ENCODE measurements at regions not wholly inside any gene's neighbourhood (a gene's known extent, or its start where the extent isn't known, plus 50 kb on each side); places are given as distances from the start of the nearest gene placed in this dataset.

DNA sequence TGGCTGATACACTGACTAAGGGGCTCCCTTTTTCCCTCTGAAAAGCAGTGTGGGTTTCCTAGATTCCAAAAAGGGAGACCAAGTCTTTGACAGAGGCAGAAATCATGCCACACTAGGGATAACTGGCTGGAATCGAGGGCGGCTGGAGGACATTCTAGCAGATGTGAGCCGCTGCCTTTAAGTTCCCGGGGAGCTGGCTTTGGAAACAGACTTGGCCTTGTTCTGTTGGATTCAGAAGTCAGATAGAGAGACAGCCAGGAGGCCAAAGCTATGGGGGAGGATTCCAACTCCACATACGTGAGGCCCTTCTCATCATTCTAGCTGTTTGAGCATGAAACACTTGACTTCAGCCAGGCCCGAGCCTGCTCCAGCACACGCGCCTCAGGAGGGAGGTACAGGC is 109.9 kb upstream of the FOXC1 start:
- Histone ChIP-seq H4K20me1 (ENCODE audit: insufficient read depth, poor library complexity, severe bottlenecking) (no peaks in the 10 kb centered on the region), H3K4me2 (no peak overlapping the region), H3K4me3 (no peak overlapping the region), H3K4me1 (ENCODE audit: insufficient read depth) (peaks cover 5% of the 10 kb centered on the region), H3K9me3 (ENCODE audit: low read depth) (no peaks in the 10 kb centered on the region), H2AFZ (no peak overlapping the region), H3K27ac (no peak overlapping the region), H3K27me3 (peaks cover 4% of the 10 kb centered on the region), H3K36me3 (replicated peaks; ENCODE audit: insufficient read depth, low read depth) (no peaks in the 10 kb centered on the region), H3K79me2 (no peaks in the 10 kb centered on the region), H3K9me2 (replicated peaks; ENCODE audit: insufficient read depth) (no peaks in the 10 kb centered on the region)
- DNase-seq (ENCODE audit: low spot score), result no peak
- 81% methylated on average over 8 of the region's 8 CpGs for WGBS (ENCODE audit: low lambda C conversion rate, missing lambda C conversion rate)
- no peak for TF ChIP-seq EZH2 (IDR thresholded peaks at IDR 0.05; ENCODE audit: borderline replicate concordance)
- no peak for TF ChIP-seq CTCF (IDR thresholded peaks at IDR 0.05; ENCODE audit: poor library complexity)

GRCh38 chr6:1500913-1501312 is 108.8 kb upstream of the FOXC1 start:
- Histone ChIP-seq H3K27ac (no peak overlapping the region), H3K27me3 (peaks cover 14% of the 10 kb centered on the region), H2AFZ (no peak overlapping the region), H3K36me3 (replicated peaks; ENCODE audit: insufficient read depth, low read depth) (no peaks in the 10 kb centered on the region), H3K4me3 (no peak overlapping the region), H3K4me2 (no peak overlapping the region), H3K9me2 (replicated peaks; ENCODE audit: insufficient read depth) (no peaks in the 10 kb centered on the region), H4K20me1 (ENCODE audit: insufficient read depth, poor library complexity, severe bottlenecking) (no peaks in the 10 kb centered on the region), H3K79me2 (no peaks in the 10 kb centered on the region), H3K9me3 (ENCODE audit: low read depth) (no peaks in the 10 kb centered on the region), H3K4me1 (ENCODE audit: insufficient read depth) (peaks cover 5% of the 10 kb centered on the region)
- DNase-seq (ENCODE audit: low spot score), result no peak
- 75% methylated on average over 10 of the region's 11 CpGs for WGBS (ENCODE audit: low lambda C conversion rate, missing lambda C conversion rate)
- TF ChIP-seq CTCF (IDR thresholded peaks at IDR 0.05; ENCODE audit: poor library complexity), result no peak
- TF ChIP-seq EZH2phosphoT487 (IDR thresholded peaks at IDR 0.05; ENCODE audit: low read depth, severe bottlenecking, unreplicated experiment), result no peak
- TF ChIP-seq EZH2 (IDR thresholded peaks at IDR 0.05; ENCODE audit: borderline replicate concordance), result no peak

DNA sequence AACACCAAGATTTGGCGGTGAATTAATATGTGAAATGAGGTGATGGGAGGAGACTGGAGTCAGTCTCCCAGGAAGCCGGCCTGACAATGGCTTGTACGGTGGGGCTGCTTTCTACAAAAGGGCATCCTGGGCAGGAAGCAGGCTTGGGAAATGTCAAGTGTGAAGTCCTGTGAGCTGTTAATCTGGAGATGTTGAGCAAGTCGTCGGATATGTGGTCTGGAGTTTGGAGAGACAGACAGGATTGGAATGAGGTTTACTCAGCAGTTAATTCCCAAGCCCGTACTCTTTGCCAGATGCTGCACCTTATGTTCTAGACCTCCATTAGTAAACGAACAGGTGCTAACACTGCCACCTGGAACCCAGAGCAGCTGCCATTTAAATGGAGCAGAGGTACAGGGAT is 107.7 kb upstream of the FOXC1 start:
- Histone ChIP-seq H3K9me3 (ENCODE audit: low read depth) (no peaks in the 10 kb centered on the region), H3K79me2 (no peaks in the 10 kb centered on the region), H3K27ac (no peak overlapping the region), H3K4me2 (no peak overlapping the region), H3K4me1 (ENCODE audit: insufficient read depth) (peaks cover 5% of the 10 kb centered on the region), H2AFZ (no peak overlapping the region), H4K20me1 (ENCODE audit: insufficient read depth, poor library complexity, severe bottlenecking) (no peaks in the 10 kb centered on the region), H3K36me3 (replicated peaks; ENCODE audit: insufficient read depth, low read depth) (no peaks in the 10 kb centered on the region), H3K27me3 (peaks cover 14% of the 10 kb centered on the region), H3K4me3 (no peak overlapping the region), H3K9me2 (replicated peaks; ENCODE audit: insufficient read depth) (no peaks in the 10 kb centered on the region)
- TF ChIP-seq EZH2 (IDR thresholded peaks at IDR 0.05; ENCODE audit: borderline replicate concordance) (no peak), EZH2phosphoT487 (IDR thresholded peaks at IDR 0.05; ENCODE audit: low read depth, severe bottlenecking, unreplicated experiment) (no peak), CTCF (IDR thresholded peaks at IDR 0.05; ENCODE audit: poor library complexity) (no peak)
- DNase-seq (ENCODE audit: low spot score), result no peak
- WGBS (ENCODE audit: low lambda C conversion rate, missing lambda C conversion rate), result 66% methylated on average over 7 of the region's 7 CpGs

GRCh38 chr6:1503811-1504210 is 105.9 kb upstream of the FOXC1 start:
- no peak for TF ChIP-seq EZH2 (IDR thresholded peaks at IDR 0.05; ENCODE audit: borderline replicate concordance)
- no peak for TF ChIP-seq CTCF (IDR thresholded peaks at IDR 0.05; ENCODE audit: poor library complexity)
- TF ChIP-seq EZH2phosphoT487 (IDR thresholded peaks at IDR 0.05; ENCODE audit: low read depth, severe bottlenecking, unreplicated experiment), result no peak
- H3K27ac ChIP-seq, result no peak overlapping the region
- H3K79me2 ChIP-seq, result no peaks in the 10 kb centered on the region
- WGBS (ENCODE audit: low lambda C conversion rate, missing lambda C conversion rate), result 70% methylated on average over 3 of the region's 3 CpGs
- H3K9me3 ChIP-seq (ENCODE audit: low read depth), result no peaks in the 10 kb centered on the region
- no peaks in the 10 kb centered on the region for H4K20me1 ChIP-seq (ENCODE audit: insufficient read depth, poor library complexity, severe bottlenecking)
- H3K27me3 ChIP-seq, result peaks cover 14% of the 10 kb centered on the region
- H3K4me3 ChIP-seq, result no peak overlapping the region
- H2AFZ ChIP-seq, result no peak overlapping the region
- peaks cover 5% of the 10 kb centered on the region for H3K4me1 ChIP-seq (ENCODE audit: insufficient read depth)
- H3K9me2 ChIP-seq (replicated peaks; ENCODE audit: insufficient read depth), result no peaks in the 10 kb centered on the region
- H3K36me3 ChIP-seq (replicated peaks; ENCODE audit: insufficient read depth, low read depth), result no peaks in the 10 kb centered on the region
- DNase-seq (ENCODE audit: low spot score), result no peak
- H3K4me2 ChIP-seq, result no peak overlapping the region
